GM10266 (cell line): ENCODE measurements at regions not wholly inside any gene's neighbourhood (a gene's known extent, or its start where the extent isn't known, plus 50 kb on each side); places are given as distances from the start of the nearest gene placed in this dataset.
"Not testable (repeated sequence)": the region's sequence is repeated elsewhere in the genome, so short reads cannot be mapped to it uniquely, and the experiment has no call there.

ENCODE experiments used
- DNase-seq: peaks from one replicate; pipeline ENCODE4 v3.0.0; 2012; ENCODE audit errors: extremely low spot score
- CTCF ChIP-seq: IDR thresholded peaks from 2 replicates; pipeline ENCODE4 v1.5.1; 2012; ENCODE audit warnings: mild to moderate bottlenecking, low read depth; ENCODE audit not compliant: control insufficient read depth, insufficient read depth; ENCODE audit errors: missing control alignments

- DNase-seq = not testable (repeated sequence)
Measured at GRCh38 chr21:6363591-6363990, 4157.8 kb upstream of the TPTE start.

- DNase-seq = not testable (repeated sequence)
Measured at GRCh38 chr21:6368824-6369223, 4152.6 kb upstream of the TPTE start.

DNA sequence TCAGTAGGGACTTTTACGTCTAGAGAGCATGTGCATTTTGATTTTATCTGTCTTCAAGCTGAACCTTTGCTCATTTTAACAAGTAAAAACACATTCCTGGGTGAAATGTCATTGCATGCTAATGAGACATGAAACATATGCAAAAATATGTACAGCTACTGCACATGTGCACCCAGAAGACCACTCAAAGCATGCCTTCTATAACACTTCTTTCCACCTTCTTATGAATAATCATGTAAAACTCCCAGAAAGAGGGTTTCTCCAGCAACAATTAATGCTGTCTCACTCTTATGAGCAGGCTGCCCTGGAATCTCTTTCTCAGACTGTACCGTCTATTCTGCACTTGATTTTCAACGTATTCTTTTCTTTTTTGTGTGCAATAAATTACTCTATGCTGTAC lies 4148.1 kb upstream of the TPTE start:
- not testable (repeated sequence) for DNase-seq

- DNase-seq = not testable (repeated sequence)
- TF ChIP-seq CTCF = peak; percentile 30
Measured at GRCh38 chr21:6374232-6374631, 4147.2 kb upstream of the TPTE start.

DNA sequence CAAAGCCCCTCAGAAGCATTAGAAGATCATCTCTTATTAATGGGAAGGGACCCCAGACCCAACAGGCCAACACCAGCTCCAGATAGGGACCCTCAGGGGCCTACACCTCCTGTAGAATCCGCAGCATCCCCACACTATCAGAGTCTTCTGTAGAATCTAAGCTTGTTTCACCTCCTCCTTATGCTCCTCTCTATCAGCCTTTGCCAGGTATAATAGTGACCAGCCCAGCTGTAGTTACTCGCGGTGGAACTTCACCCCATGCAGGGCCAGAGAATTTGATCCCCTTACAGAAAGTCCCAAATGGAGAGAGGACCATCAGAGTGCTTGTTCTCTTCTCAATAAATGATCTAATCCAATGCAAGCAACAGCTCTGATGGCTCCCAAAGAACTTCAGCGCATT lies 4146.5 kb upstream of the TPTE start:
- not testable (repeated sequence) for DNase-seq

- DNase-seq = not testable (repeated sequence)
Measured at GRCh38 chr21:6375776-6376175, 4145.6 kb upstream of the TPTE start.

GRCh38 chr21:6376321-6377070 lies 4144.9 kb upstream of the TPTE start:
- not testable (repeated sequence) for DNase-seq
